Fibroblast of skin of back (primary cell): ENCODE measurements at regions not wholly inside any gene's neighbourhood (a gene's known extent, or its start where the extent isn't known, plus 50 kb on each side); places are given as distances from the start of the nearest gene placed in this dataset.
"Not testable (repeated sequence)": the region's sequence is repeated elsewhere in the genome, so short reads cannot be mapped to it uniquely, and the experiment has no call there.

Experiments
- DNase-seq: peaks from one replicate; pipeline ENCODE4 v3.0.0-alpha.2; 2013

- no peak for DNase-seq
Observed at GRCh38 chr17:72454342-72454741, 333.5 kb downstream of the SOX9 start.

- DNase-seq, result peak; percentile 12
Observed at GRCh38 chr17:72455562-72455961, 334.7 kb downstream of the SOX9 start.

DNA sequence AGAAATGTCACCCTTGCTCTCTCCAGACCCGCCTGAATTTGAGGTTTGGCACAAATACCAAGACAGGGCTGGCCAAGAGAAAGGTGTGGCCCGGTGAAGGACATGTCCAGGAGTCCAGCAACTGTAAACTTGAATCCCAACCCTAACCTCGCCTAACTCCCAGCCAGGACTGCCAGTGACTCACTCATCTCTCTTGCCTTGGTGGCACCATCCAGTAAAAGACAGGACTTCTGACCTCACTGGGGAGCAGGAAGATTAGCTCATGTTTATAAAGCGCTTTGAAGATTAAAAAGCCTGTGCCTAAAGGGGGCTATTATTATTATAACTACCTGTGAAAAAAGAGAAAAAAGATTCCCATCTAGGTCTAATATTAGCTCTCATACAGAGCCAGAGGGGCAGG lies 335.3 kb downstream of the SOX9 start:
- DNase-seq, result peak; percentile 57

- peak; percentile 44 for DNase-seq
Observed at GRCh38 chr17:72457712-72458111, 336.9 kb downstream of the SOX9 start.

- no peak for DNase-seq
Observed at GRCh38 chr17:72458301-72458700, 337.5 kb downstream of the SOX9 start.

DNA sequence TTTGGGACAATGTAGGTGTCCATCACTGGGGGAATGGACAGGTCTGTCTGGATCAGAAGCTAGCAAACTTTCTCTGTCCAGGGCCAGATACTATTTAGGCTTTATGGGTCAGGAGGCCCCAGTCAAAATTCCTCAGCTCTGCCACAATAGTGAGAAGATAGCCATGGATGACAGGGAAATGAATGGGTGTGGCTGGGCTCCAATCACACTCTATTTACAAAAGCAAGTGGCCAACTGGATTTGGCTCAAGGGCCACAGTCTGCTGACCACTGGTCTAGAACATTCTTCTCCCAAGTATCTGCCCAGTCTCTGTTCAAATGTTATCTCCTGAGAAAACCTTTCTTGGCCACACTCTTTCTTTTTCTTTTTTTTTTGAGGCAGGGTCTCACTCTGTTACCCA lies 339.9 kb downstream of the SOX9 start:
- no peak for DNase-seq

GRCh38 chr17:72461757-72462156 lies 340.9 kb downstream of the SOX9 start:
- DNase-seq, result no peak

DNA sequence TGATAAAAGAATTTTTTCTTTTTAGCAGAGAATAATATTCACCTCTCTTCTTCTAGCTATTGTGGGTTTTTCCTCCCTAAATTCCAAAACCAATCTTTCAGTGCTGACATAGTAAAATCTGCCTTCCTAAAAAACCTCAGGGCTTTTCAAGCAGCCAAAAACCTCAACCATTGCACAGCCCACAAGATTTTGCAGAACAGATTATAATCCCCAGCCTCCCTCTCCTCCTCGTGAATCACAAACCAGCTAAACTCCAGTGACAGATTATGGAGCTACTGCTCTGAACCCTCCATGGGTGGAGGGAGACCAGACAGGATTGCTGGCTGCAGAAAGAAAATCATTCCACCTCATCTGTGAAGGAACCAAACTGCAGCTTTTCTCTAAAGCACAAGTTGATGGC lies 341.6 kb downstream of the SOX9 start:
- DNase-seq, result no peak

- no peak for DNase-seq
Observed at GRCh38 chr17:72462814-72463213, 342.0 kb downstream of the SOX9 start.

DNA sequence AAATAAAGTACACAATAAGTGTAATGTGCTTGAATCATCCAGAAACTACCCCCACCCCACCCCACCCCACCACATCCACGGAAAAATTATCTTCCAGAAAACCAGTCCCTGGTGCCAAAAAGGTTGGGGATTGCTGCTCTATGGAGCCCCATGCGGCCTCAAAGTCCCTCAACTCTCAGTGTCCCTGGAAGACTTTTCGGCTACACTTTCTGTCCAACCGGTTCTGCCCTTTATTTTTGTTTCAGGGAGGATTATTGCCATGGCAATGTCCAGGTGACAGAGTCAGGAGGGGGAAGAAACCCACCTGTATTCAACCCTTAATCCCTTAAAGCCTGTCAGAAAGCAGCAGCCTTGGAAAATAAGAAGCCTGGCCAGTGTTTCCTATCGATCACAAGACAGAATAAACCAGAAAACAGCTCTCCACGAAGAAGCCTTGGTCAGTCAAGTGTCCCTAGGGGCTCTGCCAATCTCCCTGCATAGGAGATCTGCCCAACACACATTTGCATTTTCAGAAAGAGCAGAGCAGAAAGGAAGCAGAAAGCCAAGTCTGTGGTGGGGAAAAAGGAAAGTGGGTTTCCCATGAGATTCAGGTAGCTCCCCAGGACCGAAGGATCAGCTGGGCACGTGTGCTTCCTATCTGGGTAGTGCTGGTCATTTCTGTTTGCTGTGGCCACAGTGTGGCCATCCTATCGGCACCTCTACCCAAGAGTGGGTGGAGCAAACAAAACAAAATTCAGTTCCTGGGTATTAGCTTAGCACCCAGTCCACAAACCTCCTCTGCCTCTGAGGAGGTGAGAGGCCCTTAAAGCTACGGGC lies 342.7 kb downstream of the SOX9 start:
- DNase-seq, result no peak

GRCh38 chr17:72464221-72464620 lies 343.4 kb downstream of the SOX9 start:
- DNase-seq, result not testable (repeated sequence)

GRCh38 chr17:72465191-72466024 lies 344.6 kb downstream of the SOX9 start:
- peak; percentile 90 for DNase-seq

- peak; percentile 79 for DNase-seq
Observed at GRCh38 chr17:72466199-72466598, 345.4 kb downstream of the SOX9 start.

- DNase-seq, result no peak
Observed at GRCh38 chr17:72466606-72467005, 345.8 kb downstream of the SOX9 start.

DNA sequence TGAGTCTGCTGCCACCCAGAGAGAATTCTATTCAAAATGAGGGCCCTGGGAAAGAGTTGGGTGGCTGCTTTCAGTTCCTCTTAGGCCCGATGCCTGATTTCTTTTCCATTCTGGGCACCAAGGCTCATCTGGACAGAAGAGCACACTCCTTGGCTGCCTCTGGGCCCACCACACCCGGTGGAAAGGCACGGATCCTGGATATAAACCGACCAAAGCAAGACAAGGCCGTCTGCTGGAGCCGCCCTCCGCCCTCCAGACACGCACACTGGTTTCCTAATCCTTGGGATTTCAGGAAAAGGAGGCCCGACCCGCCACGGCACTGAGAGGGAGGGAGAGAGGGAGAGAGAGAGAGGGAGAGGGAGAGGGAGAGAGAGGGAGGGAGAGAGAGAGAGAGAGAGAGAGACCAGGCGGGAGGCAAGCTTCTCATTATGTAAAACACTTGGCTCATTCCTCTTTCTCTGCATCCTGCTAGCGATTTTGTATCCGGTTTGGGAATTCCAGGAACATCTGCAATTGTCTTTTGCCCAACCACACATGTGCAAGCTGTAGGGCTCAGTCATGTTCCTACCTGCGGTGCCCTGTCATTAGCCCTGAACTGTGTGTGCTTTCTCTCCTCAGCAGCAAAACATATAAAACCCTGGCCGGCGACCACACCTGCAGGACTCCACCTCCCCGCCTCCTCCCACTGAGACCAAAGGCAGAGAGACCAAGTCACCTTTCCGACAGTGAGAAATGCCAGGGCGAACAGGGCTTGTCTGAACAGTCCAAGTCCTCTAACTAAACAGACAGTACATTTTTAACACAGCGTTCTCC lies 347.2 kb downstream of the SOX9 start:
- peak; percentile 69 for DNase-seq

GRCh38 chr17:72468841-72469240 lies 348.0 kb downstream of the SOX9 start:
- no peak for DNase-seq

GRCh38 chr17:72470121-72470705 lies 349.4 kb downstream of the SOX9 start:
- DNase-seq, result no peak

GRCh38 chr17:72470734-72471133 lies 349.9 kb downstream of the SOX9 start:
- no peak for DNase-seq

- DNase-seq, result no peak
Observed at GRCh38 chr17:72471296-72471695, 350.5 kb downstream of the SOX9 start.

DNA sequence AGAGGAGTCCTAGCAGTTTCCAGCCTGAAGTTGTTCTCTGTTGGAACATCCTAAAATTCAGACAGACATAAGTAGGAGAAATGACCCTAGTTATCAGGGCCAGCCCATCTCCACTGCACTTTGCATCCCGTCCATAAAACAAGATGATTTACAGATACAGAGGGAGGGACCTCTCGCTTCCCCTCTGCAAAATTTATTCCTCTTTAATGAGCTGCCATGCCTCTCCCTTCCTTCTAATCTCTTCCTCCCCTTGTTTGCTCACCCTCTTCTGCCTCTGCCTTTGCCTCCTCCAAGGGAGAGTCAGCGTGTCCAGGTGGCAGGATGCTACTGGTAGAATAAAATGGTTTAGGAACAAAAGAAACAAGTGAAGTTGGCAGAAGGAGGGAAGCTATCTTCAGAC lies 351.3 kb downstream of the SOX9 start:
- DNase-seq, result no peak

DNA sequence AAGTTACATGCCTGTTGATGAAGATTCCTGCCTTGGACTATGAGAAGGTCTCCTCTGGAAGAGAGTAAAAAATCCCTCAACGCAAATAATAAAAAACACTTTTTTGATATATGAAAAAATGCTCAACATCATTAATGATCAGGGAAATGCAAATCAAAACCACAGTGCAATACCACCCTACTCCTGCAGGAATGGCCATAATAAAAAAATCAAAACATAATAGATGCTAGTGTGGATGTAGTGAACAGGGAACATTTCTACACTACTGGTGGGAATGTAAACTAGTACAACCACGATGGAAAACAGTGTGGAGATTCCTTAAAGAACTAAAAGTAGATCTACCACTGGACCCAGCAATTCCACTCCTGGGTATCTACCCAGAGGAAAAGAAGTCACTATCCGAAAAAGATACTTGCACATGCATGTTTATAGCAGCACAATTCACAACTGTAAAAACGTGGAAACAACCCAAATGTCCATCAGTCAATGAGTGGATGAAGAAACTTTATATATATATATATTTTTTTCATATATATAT lies 352.1 kb downstream of the SOX9 start:
- DNase-seq, result not testable (repeated sequence)

DNA sequence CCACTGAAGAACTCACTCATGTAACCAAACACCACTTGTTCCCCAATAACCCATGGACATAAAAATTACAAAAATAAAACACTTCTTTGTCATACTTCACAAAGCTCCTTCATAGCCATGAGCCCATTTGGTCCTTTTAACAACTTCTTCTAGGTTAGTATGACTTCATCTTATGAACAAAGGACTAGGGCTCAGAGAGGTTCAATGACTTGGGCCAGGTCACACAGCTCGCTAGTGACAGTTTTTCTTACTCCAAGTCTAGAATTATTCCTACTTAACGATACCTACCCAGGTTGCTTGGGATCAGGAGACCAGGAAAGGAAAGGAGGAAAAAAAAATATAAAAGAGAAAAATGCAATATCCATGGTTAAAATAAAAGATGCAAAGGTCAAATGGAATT lies 353.4 kb downstream of the SOX9 start:
- DNase-seq, result no peak
